Ovary (tissue), 7 donors: ENCODE measurements at regions not wholly inside any gene's neighbourhood (a gene's known extent, or its start where the extent isn't known, plus 50 kb on each side); places are given as distances from the start of the nearest gene placed in this dataset.

Experiments used
- DNase-seq, 5 donors: peaks; one replicate each; pipeline ENCODE4 v3.0.0-alpha.2; 2019 to 2020
- H3K27ac ChIP-seq, 2 donors: fragments of 200-600 bp; one replicate each; pipeline versions ENCODE4 v1.5.1 to v1.8.0; 2019 to 2022
- H3K27me3 ChIP-seq: fragments of 200-600 bp; one replicate; pipeline ENCODE4 v1.8.0; 2022
- H3K36me3 ChIP-seq: fragments of 200-600 bp; sonication (generic); one replicate; pipeline ENCODE4 v1.5.1; 2019
- H3K4me1 ChIP-seq: one replicate; pipeline ENCODE4 v1.8.1; 2013; ENCODE audit warnings: mild to moderate bottlenecking, moderate library complexity; ENCODE audit not compliant: insufficient read depth
- H3K4me3 ChIP-seq: fragments of 200-600 bp; sonication (generic); one replicate; pipeline ENCODE4 v1.5.1; 2017
- H3K9me3 ChIP-seq, 2 donors: fragments of 200-600 bp in 1 of 2; sonication (generic) in 1 of 2; one replicate each; pipeline versions ENCODE4 v1.5.1 to v1.8.1; 2013 to 2019; ENCODE audit warnings: mild to moderate bottlenecking in 1 of 2, moderate library complexity in 1 of 2
- CTCF ChIP-seq, 3 donors: fragments of 450-650 bp in 2 of 3; fragments of 200-600 bp in 1 of 3; IDR thresholded peaks; one replicate each; pipeline versions ENCODE4 v1.5.1 to v1.8.0; 2016 to 2022; ENCODE audit warnings: antibody characterized with exemption in 3 of 3, mild to moderate bottlenecking in 1 of 3
- EP300 ChIP-seq: sonication (generic); formaldehyde crosslinking; IDR thresholded peaks from one replicate; pipeline ENCODE4 v1.6.1; 2017; ENCODE audit warnings: antibody characterized with exemption
- POLR2A ChIP-seq: fragments of 450-650 bp; IDR thresholded peaks from one replicate; pipeline ENCODE4 v1.6.1; 2017; ENCODE audit warnings: antibody characterized with exemption, mild to moderate bottlenecking, moderate library complexity
- WGBS, 3 donors: extraction: QIAGEN DNeasy Blood & Tissue Kit in 1 of 3; methylation state at CpG; one replicate each; pipeline versions ENCODE4 v1.1.5 to v1.1.7; 2013 to 2017; 5-methylcytosine and 5-hydroxymethylcytosine counted together
- intact Hi-C, 4 donors: fragments of 100-400 bp; cut with DNase I; formaldehyde crosslinking; loops; one replicate each; pipeline versions ENCODE4 v1.11.0 to v1.15.1; 2022 to 2023
- donor health status: DM: no; HTN: no; CAD: no; lungs with moderate emphysema.
- donor health status: DM: no; HTN: no; CAD: no.
- donor health status: Bipolar disorder and iron deficiency.
- donor health status: DM: no; HTN: no; CAD: no.
- donor health status: DM: yes; HTN: yes; CAD: no.

GRCh38 chr16:6149031-6149430 lies 1051.4 kb upstream of the EEF2KMT start:
- TF ChIP-seq CTCF (IDR thresholded peaks at IDR 0.05) (no peak), EP300 (no peak), POLR2A (no peak)
- intact Hi-C loops, result no loop called here
- Histone ChIP-seq H3K36me3 (no peaks in the 10 kb centered on the region), H3K4me1 (no peaks in the 10 kb centered on the region), H3K9me3 (no peaks in the 10 kb centered on the region), H3K27ac (no peak overlapping the region), H3K27me3 (no peaks in the 10 kb centered on the region), H3K4me3 (no peak overlapping the region)
- 77 to 86% (median 83%) methylated on average over 10 of the region's 10 CpGs for WGBS, 3 donors
- no peak for DNase-seq

- Histone ChIP-seq H3K27me3 (no peaks in the 10 kb centered on the region), H3K27ac (no peak overlapping the region), H3K4me3 (no peak overlapping the region), H3K4me1 (no peaks in the 10 kb centered on the region), H3K36me3 (no peaks in the 10 kb centered on the region), H3K9me3 (no peaks in the 10 kb centered on the region)
- 64 to 82% (median 65%) methylated on average over 2 of the region's 2 CpGs for WGBS, 3 donors
- no peak for DNase-seq
- no peak for TF ChIP-seq CTCF (IDR thresholded peaks at IDR 0.05)
- no peak for TF ChIP-seq EP300
- TF ChIP-seq POLR2A, result no peak
- intact Hi-C loops, result no loop called here
These were observed 1050.8 kb upstream of the EEF2KMT start for GRCh38 chr16:6148361-6148760.

GRCh38 chr16:6146874-6147425 lies 1049.4 kb upstream of the EEF2KMT start:
- WGBS, 3 donors, result 57 to 69% (median 58%) methylated on average over 9 of the region's 9 CpGs
- no peak for DNase-seq
- TF ChIP-seq POLR2A (no peak), EP300 (no peak), CTCF (IDR thresholded peaks at IDR 0.05) (no peak)
- Histone ChIP-seq H3K27me3 (no peaks in the 10 kb centered on the region), H3K9me3 (no peaks in the 10 kb centered on the region), H3K4me1 (no peaks in the 10 kb centered on the region), H3K27ac (no peak overlapping the region), H3K4me3 (no peak overlapping the region), H3K36me3 (no peaks in the 10 kb centered on the region)
- intact Hi-C loops, result no loop called here

- no peak for DNase-seq
- H3K9me3 ChIP-seq, result no peaks in the 10 kb centered on the region
- intact Hi-C loops, result no loop called here
- no peak overlapping the region for H3K4me3 ChIP-seq
- no peak overlapping the region for H3K27ac ChIP-seq
- H3K36me3 ChIP-seq, result no peaks in the 10 kb centered on the region
- H3K27me3 ChIP-seq, result no peaks in the 10 kb centered on the region
- TF ChIP-seq EP300 (no peak), POLR2A (no peak), CTCF (IDR thresholded peaks at IDR 0.05) (no peak)
- 83 to 89% (median 84%) methylated on average over 2 of the region's 2 CpGs for WGBS, 3 donors
- H3K4me1 ChIP-seq, result no peaks in the 10 kb centered on the region
These were observed 1048.8 kb upstream of the EEF2KMT start for GRCh38 chr16:6146356-6146755.
